Neural cell (in vitro differentiated cells): ENCODE measurements at regions not wholly inside any gene's neighbourhood (a gene's known extent, or its start where the extent isn't known, plus 50 kb on each side); places are given as distances from the start of the nearest gene placed in this dataset.

Source experiments
- H2AFZ ChIP-seq: fragments of 200-600, 300-800 bp; sonication (generic), shearing (Covaris generic); 2 replicates; pipeline ENCODE4 v1.6.0; 2014; ENCODE audit warnings: low read depth, mild to moderate bottlenecking, antibody characterized with exemption, low read length, moderate library complexity
- H3F3A ChIP-seq: fragments of 200-600 bp; shearing (Covaris generic); 2 replicates; pipeline ENCODE4 v1.6.1; 2016; ENCODE audit warnings: mild to moderate bottlenecking, moderate library complexity, mixed read lengths, antibody characterized with exemption, low read length; ENCODE audit not compliant: insufficient read depth, poor library complexity, severe bottlenecking
- H3K27ac ChIP-seq: fragments of 200-600, 300-800 bp; sonication (generic), shearing (Covaris generic); 2 replicates; pipeline ENCODE4 v1.5.1; 2014; ENCODE audit warnings: mild to moderate bottlenecking, low read length, moderate library complexity
- H3K27me3 ChIP-seq: fragments of 300-800, 200-600 bp; sonication (generic), shearing (Covaris generic); 2 replicates; pipeline ENCODE4 v1.6.0; 2014; ENCODE audit warnings: mild to moderate bottlenecking, low read depth, low read length, moderate library complexity; ENCODE audit not compliant: insufficient read depth
- H3K36me3 ChIP-seq: fragments of 300-800, 200-600 bp; sonication (generic), shearing (Covaris generic); 2 replicates; pipeline ENCODE4 v1.5.1; 2014; ENCODE audit warnings: mild to moderate bottlenecking, antibody characterized with exemption, low read length, moderate library complexity; ENCODE audit not compliant: insufficient read depth
- H3K4me2 ChIP-seq: fragments of 300-800, 200-600 bp; sonication (generic), shearing (Covaris generic); 2 replicates; pipeline ENCODE4 v1.6.0; 2014; ENCODE audit warnings: mild to moderate bottlenecking, low read length
- H3K4me3 ChIP-seq: fragments of 300-800, 200-600 bp; sonication (generic), shearing (Covaris generic); 2 replicates; pipeline ENCODE4 v1.5.1; 2014; ENCODE audit warnings: mild to moderate bottlenecking, low read length, moderate library complexity
- H3K79me2 ChIP-seq: fragments of 200-600 bp; shearing (Covaris generic); replicated peaks from 2 replicates; pipeline ENCODE4 v1.6.0; 2014; ENCODE audit warnings: mild to moderate bottlenecking, low read length, moderate library complexity; ENCODE audit not compliant: insufficient read depth
- H3K9ac ChIP-seq: fragments of 300-800, 200-600 bp; sonication (generic), shearing (Covaris generic); 2 replicates; pipeline ENCODE4 v1.6.1; 2016; ENCODE audit warnings: mild to moderate bottlenecking, low read length, mixed read lengths
- H3K9me2 ChIP-seq: fragments of 200-600 bp; shearing (Covaris generic); 2 replicates; pipeline ENCODE4 v1.6.1; 2016; ENCODE audit warnings: mild to moderate bottlenecking, low read length, mixed read lengths; ENCODE audit not compliant: insufficient read depth
- H3K9me3 ChIP-seq: fragments of 200-600, 300-800 bp; sonication (generic), shearing (Covaris generic); 2 replicates; pipeline ENCODE4 v1.6.1; 2016; ENCODE audit warnings: mild to moderate bottlenecking, mixed run types, low read length, moderate library complexity, mixed read lengths
- H4K20me1 ChIP-seq: fragments of 200-600 bp; shearing (Covaris generic); 2 replicates; pipeline ENCODE4 v1.6.1; 2016; ENCODE audit warnings: mild to moderate bottlenecking, mixed run types; ENCODE audit not compliant: insufficient read depth
- EP300 ChIP-seq: fragments of 450-650 bp; conservative IDR thresholded peaks from 2 replicates; pipeline ENCODE4 v1.6.1; 2014; ENCODE audit warnings: antibody characterized with exemption, mild to moderate bottlenecking, moderate library complexity; ENCODE audit not compliant: poor library complexity, severe bottlenecking
- EZH2 ChIP-seq: fragments of 200-600, 300-800 bp; shearing (Covaris generic), sonication (generic); IDR thresholded peaks from 2 replicates; pipeline ENCODE4 v1.6.1; 2014; ENCODE audit warnings: antibody characterized with exemption, low read length, borderline replicate concordance, mild to moderate bottlenecking; ENCODE audit not compliant: insufficient read depth, poor library complexity, severe bottlenecking
- MXI1 ChIP-seq: fragments of 450-650 bp; conservative IDR thresholded peaks from 2 replicates; pipeline ENCODE4 v1.6.1; 2014; ENCODE audit warnings: antibody characterized with exemption, mild to moderate bottlenecking; ENCODE audit not compliant: poor library complexity, severe bottlenecking
- POLR2AphosphoS5 ChIP-seq: IDR thresholded peaks from 2 replicates; pipeline ENCODE4 v1.6.1; 2012
- RAD21 ChIP-seq: fragments of 450-650 bp; conservative IDR thresholded peaks from 2 replicates; pipeline ENCODE4 v1.6.1; 2014; ENCODE audit warnings: antibody characterized with exemption, mild to moderate bottlenecking, moderate library complexity
- TAF1 ChIP-seq: IDR thresholded peaks from 2 replicates; pipeline ENCODE4 v1.6.1; 2012; ENCODE audit warnings: low read depth
- TF ChIP-seq, protein P1 (sequence below): IDR thresholded peaks from 2 replicates; pipeline ENCODE4 v1.6.1; 2012; ENCODE audit warnings: borderline replicate concordance
- TF ChIP-seq, protein P2 (sequence below): fragments of 450-650 bp; IDR thresholded peaks from 2 replicates; pipeline ENCODE4 v1.5.1; 2014; ENCODE audit warnings: antibody characterized with exemption, mild to moderate bottlenecking, moderate library complexity; ENCODE audit not compliant: poor library complexity, severe bottlenecking

DNA sequence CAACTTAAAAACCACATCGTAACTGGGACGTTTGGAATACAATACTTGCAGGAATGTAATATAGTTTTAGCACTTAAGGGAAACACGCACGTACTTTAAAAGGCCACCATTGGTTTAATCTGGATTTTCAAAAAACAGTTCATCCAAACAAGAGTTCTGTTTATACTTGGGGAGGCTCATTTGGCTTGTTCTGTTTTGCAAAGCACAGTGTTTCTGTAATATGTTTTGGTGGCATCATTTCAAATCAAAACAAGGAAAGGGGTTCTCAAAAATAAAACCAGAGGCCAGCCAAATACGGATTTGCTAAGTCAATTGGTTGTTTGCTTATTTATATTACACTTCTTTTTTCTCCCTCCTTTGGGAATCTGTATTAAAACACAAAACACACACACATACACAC, 656.1 kb upstream of the SOX9 start:
- H3K79me2 ChIP-seq: no peaks in the 10 kb centered on the region
- no peak overlapping the region for H3K9ac ChIP-seq
- H4K20me1 ChIP-seq: no peaks in the 10 kb centered on the region
- H2AFZ ChIP-seq: no peak overlapping the region
- no peak overlapping the region for H3K4me2 ChIP-seq
- H3K4me3 ChIP-seq: no peak overlapping the region
- H3K9me2 ChIP-seq: no peaks in the 10 kb centered on the region
- no peaks in the 10 kb centered on the region for H3K9me3 ChIP-seq
- H3K27me3 ChIP-seq: no peaks in the 10 kb centered on the region
- H3K27ac ChIP-seq: no peak overlapping the region
- H3K36me3 ChIP-seq: no peaks in the 10 kb centered on the region
- H3F3A ChIP-seq: no peaks in the 10 kb centered on the region
- no peak for TF ChIP-seq RAD21
- TF ChIP-seq EP300: no peak
- TF ChIP-seq, protein P1, sequence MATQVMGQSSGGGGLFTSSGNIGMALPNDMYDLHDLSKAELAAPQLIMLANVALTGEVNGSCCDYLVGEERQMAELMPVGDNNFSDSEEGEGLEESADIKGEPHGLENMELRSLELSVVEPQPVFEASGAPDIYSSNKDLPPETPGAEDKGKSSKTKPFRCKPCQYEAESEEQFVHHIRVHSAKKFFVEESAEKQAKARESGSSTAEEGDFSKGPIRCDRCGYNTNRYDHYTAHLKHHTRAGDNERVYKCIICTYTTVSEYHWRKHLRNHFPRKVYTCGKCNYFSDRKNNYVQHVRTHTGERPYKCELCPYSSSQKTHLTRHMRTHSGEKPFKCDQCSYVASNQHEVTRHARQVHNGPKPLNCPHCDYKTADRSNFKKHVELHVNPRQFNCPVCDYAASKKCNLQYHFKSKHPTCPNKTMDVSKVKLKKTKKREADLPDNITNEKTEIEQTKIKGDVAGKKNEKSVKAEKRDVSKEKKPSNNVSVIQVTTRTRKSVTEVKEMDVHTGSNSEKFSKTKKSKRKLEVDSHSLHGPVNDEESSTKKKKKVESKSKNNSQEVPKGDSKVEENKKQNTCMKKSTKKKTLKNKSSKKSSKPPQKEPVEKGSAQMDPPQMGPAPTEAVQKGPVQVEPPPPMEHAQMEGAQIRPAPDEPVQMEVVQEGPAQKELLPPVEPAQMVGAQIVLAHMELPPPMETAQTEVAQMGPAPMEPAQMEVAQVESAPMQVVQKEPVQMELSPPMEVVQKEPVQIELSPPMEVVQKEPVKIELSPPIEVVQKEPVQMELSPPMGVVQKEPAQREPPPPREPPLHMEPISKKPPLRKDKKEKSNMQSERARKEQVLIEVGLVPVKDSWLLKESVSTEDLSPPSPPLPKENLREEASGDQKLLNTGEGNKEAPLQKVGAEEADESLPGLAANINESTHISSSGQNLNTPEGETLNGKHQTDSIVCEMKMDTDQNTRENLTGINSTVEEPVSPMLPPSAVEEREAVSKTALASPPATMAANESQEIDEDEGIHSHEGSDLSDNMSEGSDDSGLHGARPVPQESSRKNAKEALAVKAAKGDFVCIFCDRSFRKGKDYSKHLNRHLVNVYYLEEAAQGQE: no peak
- TF ChIP-seq POLR2AphosphoS5: no peak
- no peak for TF ChIP-seq EZH2
- no peak for TF ChIP-seq TAF1

DNA sequence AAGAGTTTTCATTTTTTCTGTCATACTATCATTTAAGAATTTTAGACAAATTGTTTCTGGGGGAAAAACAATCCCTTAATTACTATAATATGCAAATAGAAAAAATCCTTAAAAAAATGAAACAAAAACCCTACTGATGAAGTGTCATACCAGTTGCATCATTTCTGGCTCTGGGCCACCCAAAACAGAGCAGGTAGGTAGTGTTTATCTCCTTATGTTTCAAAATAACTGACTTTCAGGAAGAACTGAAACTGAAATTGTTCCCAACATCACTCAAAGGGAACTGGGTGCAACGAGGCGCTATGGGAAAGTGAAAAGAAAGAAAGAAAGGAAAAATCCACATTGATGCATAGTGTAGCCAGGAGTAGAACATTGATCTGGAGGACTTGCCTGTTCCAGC, 653.1 kb upstream of the SOX9 start:
- no peaks in the 10 kb centered on the region for H3K9me2 ChIP-seq
- no peak overlapping the region for H3K9ac ChIP-seq
- H3F3A ChIP-seq: no peaks in the 10 kb centered on the region
- TF ChIP-seq TAF1 (no peak), POLR2AphosphoS5 (no peak), EZH2 (no peak), MXI1 (no peak)
- no peak overlapping the region for H2AFZ ChIP-seq
- H3K4me3 ChIP-seq: no peak overlapping the region
- H3K9me3 ChIP-seq: no peaks in the 10 kb centered on the region
- no peaks in the 10 kb centered on the region for H3K27me3 ChIP-seq
- H3K36me3 ChIP-seq: no peaks in the 10 kb centered on the region
- no peak overlapping the region for H3K4me2 ChIP-seq
- H3K79me2 ChIP-seq: no peaks in the 10 kb centered on the region
- H3K27ac ChIP-seq: no peak overlapping the region
- H4K20me1 ChIP-seq: no peaks in the 10 kb centered on the region

DNA sequence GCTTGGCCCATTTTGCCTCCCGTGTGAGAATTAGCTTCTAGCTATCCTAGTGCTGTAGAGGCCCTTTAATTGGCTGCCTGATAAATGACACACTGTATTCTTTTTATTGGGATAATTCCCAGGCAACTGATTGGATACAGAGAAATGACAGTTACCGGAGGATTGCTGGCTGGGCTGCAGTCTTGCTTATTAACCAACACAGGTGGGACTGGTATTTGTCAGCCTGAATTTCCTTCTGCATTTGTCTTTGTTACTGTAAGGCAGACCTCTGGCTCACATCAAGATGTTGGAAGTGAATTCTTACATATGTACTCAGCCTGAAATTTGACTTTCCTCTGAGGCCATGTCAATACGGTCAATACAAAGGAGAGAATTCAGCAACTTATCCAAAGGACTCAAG, 650.8 kb upstream of the SOX9 start:
- Histone ChIP-seq H3K36me3 (no peaks in the 10 kb centered on the region), H3F3A (no peaks in the 10 kb centered on the region), H3K4me3 (no peak overlapping the region), H3K27ac (no peak overlapping the region), H3K27me3 (no peaks in the 10 kb centered on the region), H3K9me2 (no peaks in the 10 kb centered on the region), H3K79me2 (no peaks in the 10 kb centered on the region), H3K4me2 (no peak overlapping the region), H3K9ac (no peak overlapping the region), H3K9me3 (no peaks in the 10 kb centered on the region), H4K20me1 (no peaks in the 10 kb centered on the region), H2AFZ (no peak overlapping the region)
- TF ChIP-seq RAD21 (no peak), POLR2AphosphoS5 (no peak), EZH2 (no peak), MXI1 (no peak)
- TF ChIP-seq, protein P2, sequence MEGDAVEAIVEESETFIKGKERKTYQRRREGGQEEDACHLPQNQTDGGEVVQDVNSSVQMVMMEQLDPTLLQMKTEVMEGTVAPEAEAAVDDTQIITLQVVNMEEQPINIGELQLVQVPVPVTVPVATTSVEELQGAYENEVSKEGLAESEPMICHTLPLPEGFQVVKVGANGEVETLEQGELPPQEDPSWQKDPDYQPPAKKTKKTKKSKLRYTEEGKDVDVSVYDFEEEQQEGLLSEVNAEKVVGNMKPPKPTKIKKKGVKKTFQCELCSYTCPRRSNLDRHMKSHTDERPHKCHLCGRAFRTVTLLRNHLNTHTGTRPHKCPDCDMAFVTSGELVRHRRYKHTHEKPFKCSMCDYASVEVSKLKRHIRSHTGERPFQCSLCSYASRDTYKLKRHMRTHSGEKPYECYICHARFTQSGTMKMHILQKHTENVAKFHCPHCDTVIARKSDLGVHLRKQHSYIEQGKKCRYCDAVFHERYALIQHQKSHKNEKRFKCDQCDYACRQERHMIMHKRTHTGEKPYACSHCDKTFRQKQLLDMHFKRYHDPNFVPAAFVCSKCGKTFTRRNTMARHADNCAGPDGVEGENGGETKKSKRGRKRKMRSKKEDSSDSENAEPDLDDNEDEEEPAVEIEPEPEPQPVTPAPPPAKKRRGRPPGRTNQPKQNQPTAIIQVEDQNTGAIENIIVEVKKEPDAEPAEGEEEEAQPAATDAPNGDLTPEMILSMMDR: no peak
